Osteocyte (in vitro differentiated cells): ENCODE measurements at regions not wholly inside any gene's neighbourhood (a gene's known extent, or its start where the extent isn't known, plus 50 kb on each side); places are given as distances from the start of the nearest gene placed in this dataset.

Experiments
- DNase-seq: peaks from one replicate; pipeline ENCODE4 v3.0.0; 2021; ENCODE audit warnings: mixed read lengths; ENCODE audit not compliant: unreplicated experiment; ENCODE audit errors: extremely low spot score
- H3K27ac Mint-ChIP-seq: one replicate; pipeline ENCODE4 v1.8.0; 2021; ENCODE audit warnings: mild to moderate bottlenecking, mixed read lengths; ENCODE audit not compliant: unreplicated experiment
- H3K27me3 Mint-ChIP-seq: one replicate; pipeline ENCODE4 v1.8.0; 2021; ENCODE audit warnings: mixed read lengths; ENCODE audit not compliant: unreplicated experiment
- H3K36me3 Mint-ChIP-seq: one replicate; pipeline ENCODE4 v1.8.0; 2021; ENCODE audit warnings: mixed read lengths; ENCODE audit not compliant: unreplicated experiment
- H3K4me1 Mint-ChIP-seq: one replicate; pipeline ENCODE4 v1.8.0; 2021; ENCODE audit warnings: mixed read lengths; ENCODE audit not compliant: unreplicated experiment
- H3K4me3 Mint-ChIP-seq: one replicate; pipeline ENCODE4 v1.8.0; 2021; ENCODE audit warnings: mild to moderate bottlenecking, moderate library complexity, mixed read lengths; ENCODE audit not compliant: unreplicated experiment
- H3K9me3 Mint-ChIP-seq: one replicate; pipeline ENCODE4 v1.8.0; 2021; ENCODE audit warnings: mixed read lengths; ENCODE audit not compliant: unreplicated experiment
- TF ChIP-seq, protein P1 (sequence below): fragments of 200-600 bp; sonication (generic); IDR thresholded peaks from 2 replicates; pipeline ENCODE4 v1.5.0; 2021; ENCODE audit warnings: antibody characterized with exemption, mild to moderate bottlenecking, moderate library complexity

DNA sequence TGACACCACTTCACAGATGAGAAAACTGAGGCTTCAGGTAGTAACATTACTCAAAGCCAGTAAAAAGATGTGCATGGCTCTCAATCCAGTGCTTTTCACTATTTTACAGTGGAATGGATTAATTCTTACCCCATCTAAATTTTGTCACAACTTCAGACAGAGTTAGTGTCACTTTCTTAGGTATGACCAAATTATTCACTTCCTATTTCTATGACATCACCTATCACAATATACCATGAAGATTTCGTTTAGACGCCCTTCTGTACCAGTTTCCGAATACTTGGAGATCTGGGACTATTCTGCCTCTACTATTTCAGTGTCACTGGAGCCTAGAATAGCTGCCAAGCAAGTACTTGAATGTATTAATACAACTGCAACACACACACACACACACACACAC, 437.5 kb downstream of the KLF12 start:
- peaks cover 22% of the 10 kb centered on the region for H3K36me3 Mint-ChIP-seq
- no peak overlapping the region for H3K27ac Mint-ChIP-seq
- peaks cover 9% of the 10 kb centered on the region for H3K4me1 Mint-ChIP-seq
- no peaks in the 10 kb centered on the region for H3K9me3 Mint-ChIP-seq
- DNase-seq: no peak
- TF ChIP-seq, protein P1, sequence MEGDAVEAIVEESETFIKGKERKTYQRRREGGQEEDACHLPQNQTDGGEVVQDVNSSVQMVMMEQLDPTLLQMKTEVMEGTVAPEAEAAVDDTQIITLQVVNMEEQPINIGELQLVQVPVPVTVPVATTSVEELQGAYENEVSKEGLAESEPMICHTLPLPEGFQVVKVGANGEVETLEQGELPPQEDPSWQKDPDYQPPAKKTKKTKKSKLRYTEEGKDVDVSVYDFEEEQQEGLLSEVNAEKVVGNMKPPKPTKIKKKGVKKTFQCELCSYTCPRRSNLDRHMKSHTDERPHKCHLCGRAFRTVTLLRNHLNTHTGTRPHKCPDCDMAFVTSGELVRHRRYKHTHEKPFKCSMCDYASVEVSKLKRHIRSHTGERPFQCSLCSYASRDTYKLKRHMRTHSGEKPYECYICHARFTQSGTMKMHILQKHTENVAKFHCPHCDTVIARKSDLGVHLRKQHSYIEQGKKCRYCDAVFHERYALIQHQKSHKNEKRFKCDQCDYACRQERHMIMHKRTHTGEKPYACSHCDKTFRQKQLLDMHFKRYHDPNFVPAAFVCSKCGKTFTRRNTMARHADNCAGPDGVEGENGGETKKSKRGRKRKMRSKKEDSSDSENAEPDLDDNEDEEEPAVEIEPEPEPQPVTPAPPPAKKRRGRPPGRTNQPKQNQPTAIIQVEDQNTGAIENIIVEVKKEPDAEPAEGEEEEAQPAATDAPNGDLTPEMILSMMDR: no peak
- H3K4me3 Mint-ChIP-seq: no peak overlapping the region
- H3K27me3 Mint-ChIP-seq: no peaks in the 10 kb centered on the region

DNA sequence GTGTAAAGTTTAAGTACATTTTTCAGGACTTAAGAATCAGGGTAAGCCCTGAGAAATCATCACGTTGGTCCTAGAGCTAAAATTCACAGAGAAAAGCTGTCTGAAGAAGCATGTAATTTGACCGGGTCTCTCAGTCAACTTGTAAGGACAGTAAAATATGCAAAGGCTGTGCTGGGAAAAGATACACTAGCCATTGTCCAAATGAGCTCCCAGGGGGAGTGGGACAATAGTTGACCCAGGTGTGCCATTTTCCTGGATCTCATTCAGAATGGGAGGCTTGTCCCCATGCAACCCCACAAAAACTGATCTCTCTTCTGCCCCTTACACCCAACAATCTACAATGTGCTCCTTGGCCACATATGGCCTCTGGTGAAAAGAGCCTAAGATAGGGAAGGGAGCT, 437.9 kb downstream of the KLF12 start:
- Mint-ChIP-seq H3K27ac (no peak overlapping the region), H3K4me3 (no peak overlapping the region), H3K27me3 (no peaks in the 10 kb centered on the region), H3K36me3 (peaks cover 24% of the 10 kb centered on the region), H3K9me3 (no peaks in the 10 kb centered on the region), H3K4me1 (peaks cover 8% of the 10 kb centered on the region)
- TF ChIP-seq, protein P1: no peak
- no peak for DNase-seq

DNA sequence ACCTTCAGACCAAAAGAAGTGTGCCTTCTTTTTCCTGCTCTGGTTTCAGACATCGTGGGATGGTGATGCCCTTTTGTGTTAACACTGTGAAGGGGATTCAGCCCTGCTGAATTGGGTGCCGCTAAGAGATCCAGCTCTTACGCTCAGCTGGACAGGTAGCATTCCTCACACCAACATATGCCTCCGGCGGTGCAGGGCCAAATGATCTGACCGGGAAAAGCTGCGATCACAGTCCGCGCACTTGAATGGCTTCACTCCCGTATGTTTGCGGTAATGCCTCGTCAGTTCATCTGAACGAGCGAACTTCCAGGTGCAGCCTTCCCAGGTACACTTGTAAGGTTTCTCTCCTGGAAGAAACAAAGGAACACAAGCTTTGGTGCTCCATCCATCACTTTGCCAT, 438.9 kb downstream of the KLF12 start:
- no peak for DNase-seq
- H3K27me3 Mint-ChIP-seq: no peaks in the 10 kb centered on the region
- peaks cover 30% of the 10 kb centered on the region for H3K36me3 Mint-ChIP-seq
- H3K9me3 Mint-ChIP-seq: no peaks in the 10 kb centered on the region
- H3K4me3 Mint-ChIP-seq: no peak overlapping the region
- TF ChIP-seq, protein P1: no peak
- peaks cover 5% of the 10 kb centered on the region for H3K4me1 Mint-ChIP-seq
- H3K27ac Mint-ChIP-seq: no peak overlapping the region

DNA sequence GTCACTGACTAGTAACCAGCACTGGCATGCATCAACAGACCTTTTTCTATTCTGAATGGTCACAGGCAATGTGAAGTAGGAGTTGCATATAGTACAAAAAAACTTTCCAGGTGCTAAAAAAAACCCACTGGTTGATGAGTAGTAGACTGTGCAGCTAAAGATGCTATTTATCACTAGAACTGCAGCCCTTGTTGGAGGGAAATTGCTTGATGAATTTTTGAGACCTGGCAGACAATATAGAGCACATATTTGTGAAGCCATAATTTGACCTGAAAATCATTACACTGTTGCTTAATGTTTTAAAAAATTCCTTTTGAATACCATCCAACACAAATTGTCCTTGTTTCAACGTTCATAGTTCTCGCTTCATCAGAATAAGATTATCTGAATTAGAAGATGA, 441.0 kb downstream of the KLF12 start:
- no peak overlapping the region for H3K4me3 Mint-ChIP-seq
- DNase-seq: no peak
- H3K36me3 Mint-ChIP-seq: peaks cover 34% of the 10 kb centered on the region
- H3K4me1 Mint-ChIP-seq: peaks cover 1% of the 10 kb centered on the region
- H3K27me3 Mint-ChIP-seq: no peaks in the 10 kb centered on the region
- no peaks in the 10 kb centered on the region for H3K9me3 Mint-ChIP-seq
- TF ChIP-seq, protein P1: no peak
- no peak overlapping the region for H3K27ac Mint-ChIP-seq

DNA sequence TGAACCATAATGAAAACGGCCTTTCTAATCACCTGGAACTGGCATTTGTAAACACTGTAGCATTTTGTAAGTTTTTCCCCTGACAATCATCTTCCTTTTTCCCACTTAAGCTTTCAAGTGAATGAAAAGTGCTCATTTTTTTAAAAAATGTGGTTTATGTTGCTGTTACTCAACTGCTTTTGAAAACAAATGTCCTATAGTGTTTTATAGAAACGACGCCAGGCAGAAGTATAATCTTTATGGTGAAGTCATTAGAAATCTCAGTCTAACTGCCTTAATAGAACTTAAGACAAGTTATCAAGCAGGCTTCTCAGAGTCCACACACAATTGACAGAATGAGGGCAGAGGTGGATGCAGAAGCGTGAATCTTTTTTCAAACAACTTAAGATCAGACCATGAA, 442.3 kb downstream of the KLF12 start:
- Mint-ChIP-seq H3K9me3 (no peaks in the 10 kb centered on the region), H3K27me3 (no peaks in the 10 kb centered on the region), H3K36me3 (peaks cover 29% of the 10 kb centered on the region), H3K4me1 (no peaks in the 10 kb centered on the region), H3K4me3 (no peak overlapping the region), H3K27ac (no peak overlapping the region)
- TF ChIP-seq, protein P1: no peak
- no peak for DNase-seq
